PC-3 (cell line): ENCODE measurements at regions not wholly inside any gene's neighbourhood (a gene's known extent, or its start where the extent isn't known, plus 50 kb on each side); places are given as distances from the start of the nearest gene placed in this dataset.

Experiments
- ATAC-seq: fragments of 200-7000 bp; cut with Tn5 transposase; 2 replicates; pipeline ENCODE4 v1.9.1; 2020; ENCODE audit warnings: mild to moderate bottlenecking, moderate library complexity
- BruUV-seq: library from RNA; stranded (reverse); fragments of 400-500 nt; replicated peaks from 2 replicates; lab custom pipeline; 2021; lab: Mats Ljungman, UMichigan
- CTCF ChIA-PET: fragments of 300-600 bp; sonication (Branson Sonifier 250); formaldehyde crosslinking; loops from one replicate; lab custom pipeline; 2022; ENCODE audit warnings: antibody characterized with exemption; lab: Charles Lee
- POLR2A ChIA-PET: fragments of 300-600 bp; sonication (Branson Sonifier 250); formaldehyde crosslinking; loops from one replicate; lab custom pipeline; 2022; ENCODE audit warnings: antibody characterized with exemption; ENCODE audit not compliant: unreplicated experiment; lab: Charles Lee
- DNase-seq: peaks from one replicate; pipeline ENCODE4 v3.0.0-alpha.2; 2015
- H2AFZ ChIP-seq: fragments of 300-600 bp; sonication (generic); 2 replicates; pipeline ENCODE4 v1.6.0; 2016; ENCODE audit warnings: antibody characterized with exemption, low read length
- H3F3A ChIP-seq: fragments of 300-600 bp; sonication (generic); one replicate; pipeline ENCODE4 v1.6.0; 2017; ENCODE audit warnings: antibody characterized with exemption, low read length, control low read depth, mild to moderate bottlenecking; ENCODE audit not compliant: unreplicated experiment
- H3K27ac ChIP-seq: fragments of 300-600 bp; sonication (generic); 2 replicates; pipeline ENCODE4 v1.5.1; 2016; ENCODE audit warnings: mild to moderate bottlenecking, low read length
- H3K27me3 ChIP-seq: fragments of 300-600 bp; sonication (generic); 2 replicates; pipeline ENCODE4 v1.6.1; 2016; ENCODE audit warnings: low read length, mixed read lengths
- H3K36me3 ChIP-seq: fragments of 300-600 bp; sonication (generic); 2 replicates; pipeline ENCODE4 v1.6.1; 2016; ENCODE audit warnings: low read depth, mixed run types, low read length, mixed read lengths
- H3K4me1 ChIP-seq: fragments of 300-600 bp; sonication (generic); 2 replicates; pipeline ENCODE4 v1.5.1; 2016; ENCODE audit warnings: low read length; ENCODE audit not compliant: insufficient read depth
- H3K4me2 ChIP-seq: fragments of 300-600 bp; sonication (generic); 2 replicates; pipeline ENCODE4 v1.6.0; 2016; ENCODE audit warnings: low read length
- H3K4me3 ChIP-seq: fragments of 300-600 bp; sonication (generic); 2 replicates; pipeline ENCODE4 v1.5.1; 2016; ENCODE audit warnings: mild to moderate bottlenecking, low read length, mixed read lengths
- H3K79me2 ChIP-seq: fragments of 300-600 bp; sonication (generic); 2 replicates; pipeline ENCODE4 v1.6.1; 2017; ENCODE audit warnings: low read length, mixed read lengths
- H3K9ac ChIP-seq: fragments of 300-600 bp; sonication (generic); 2 replicates; pipeline ENCODE4 v1.6.0; 2016; ENCODE audit warnings: mild to moderate bottlenecking, low read length
- H3K9me2 ChIP-seq: fragments of 300-600 bp; sonication (generic); replicated peaks from 2 replicates; pipeline ENCODE4 v1.6.1; 2016; ENCODE audit warnings: mixed run types, low read length, mixed read lengths
- H3K9me3 ChIP-seq: fragments of 300-600 bp; sonication (generic); 2 replicates; pipeline ENCODE4 v1.6.1; 2016; ENCODE audit warnings: low read length, mixed read lengths
- H4K20me1 ChIP-seq: fragments of 300-600 bp; sonication (generic); 2 replicates; pipeline ENCODE4 v1.6.1; 2016; ENCODE audit warnings: low read length, mixed read lengths
- EZH2 ChIP-seq: fragments of 300-600 bp; sonication (generic); IDR thresholded peaks from one replicate; pipeline ENCODE4 v1.6.1; 2017; ENCODE audit warnings: antibody characterized with exemption, mild to moderate bottlenecking, low read length; ENCODE audit not compliant: unreplicated experiment
- EZH2phosphoT487 ChIP-seq: fragments of 300-600 bp; sonication (generic); IDR thresholded peaks from 2 replicates; pipeline ENCODE4 v1.6.1; 2018; ENCODE audit warnings: mild to moderate bottlenecking, antibody characterized with exemption, low read length, borderline replicate concordance
- intact Hi-C: fragments of 100-400 bp; cut with micrococcal nuclease; formaldehyde crosslinking; loops from 2 replicates; pipeline ENCODE4 v1.9.0; 2023
- TF ChIP-seq, protein P1 (sequence below): fragments of 300-600 bp; sonication (generic); conservative IDR thresholded peaks from 2 replicates; pipeline ENCODE4 v1.5.1; 2017; ENCODE audit warnings: antibody characterized with exemption, low read depth, mild to moderate bottlenecking, low read length

DNA sequence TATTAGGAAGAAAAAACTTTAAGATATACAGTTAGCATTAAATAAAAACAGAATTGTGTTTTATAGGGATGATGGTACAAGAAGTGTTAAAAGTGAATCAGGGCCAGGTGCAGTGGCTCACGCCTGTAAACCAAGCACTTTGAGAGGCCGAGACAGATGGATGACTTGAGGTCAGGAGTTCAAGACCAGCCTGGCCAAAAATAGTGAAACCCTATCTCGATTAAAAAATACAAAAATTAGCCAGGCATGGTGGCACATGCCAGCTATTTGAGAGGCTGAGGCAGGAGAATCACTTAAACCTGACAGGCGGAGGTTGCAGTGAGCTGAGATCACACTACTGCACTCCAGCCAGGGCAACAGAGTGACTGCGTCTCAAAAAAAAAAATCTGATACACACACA, 282.9 kb upstream of the ATP10B start:
- Histone ChIP-seq H3K79me2 (no peaks in the 10 kb centered on the region), H3K36me3 (no peaks in the 10 kb centered on the region), H3K9me2 (no peaks in the 10 kb centered on the region), H3K4me3 (no peak overlapping the region), H3F3A (no peaks in the 10 kb centered on the region), H3K9ac (no peak overlapping the region), H3K4me1 (no peaks in the 10 kb centered on the region), H3K27ac (no peak overlapping the region), H3K27me3 (no peaks in the 10 kb centered on the region), H4K20me1 (no peaks in the 10 kb centered on the region), H3K4me2 (no peak overlapping the region), H2AFZ (no peak overlapping the region), H3K9me3 (0 out of 2 replicates have a peak, but pooled peaks cover 20% of the 10 kb centered on the region)
- intact Hi-C loops: no loop called here
- BruUV-seq: no TSS peak
- no peak for TF ChIP-seq EZH2
- TF ChIP-seq EZH2phosphoT487: no peak
- TF ChIP-seq, protein P1, sequence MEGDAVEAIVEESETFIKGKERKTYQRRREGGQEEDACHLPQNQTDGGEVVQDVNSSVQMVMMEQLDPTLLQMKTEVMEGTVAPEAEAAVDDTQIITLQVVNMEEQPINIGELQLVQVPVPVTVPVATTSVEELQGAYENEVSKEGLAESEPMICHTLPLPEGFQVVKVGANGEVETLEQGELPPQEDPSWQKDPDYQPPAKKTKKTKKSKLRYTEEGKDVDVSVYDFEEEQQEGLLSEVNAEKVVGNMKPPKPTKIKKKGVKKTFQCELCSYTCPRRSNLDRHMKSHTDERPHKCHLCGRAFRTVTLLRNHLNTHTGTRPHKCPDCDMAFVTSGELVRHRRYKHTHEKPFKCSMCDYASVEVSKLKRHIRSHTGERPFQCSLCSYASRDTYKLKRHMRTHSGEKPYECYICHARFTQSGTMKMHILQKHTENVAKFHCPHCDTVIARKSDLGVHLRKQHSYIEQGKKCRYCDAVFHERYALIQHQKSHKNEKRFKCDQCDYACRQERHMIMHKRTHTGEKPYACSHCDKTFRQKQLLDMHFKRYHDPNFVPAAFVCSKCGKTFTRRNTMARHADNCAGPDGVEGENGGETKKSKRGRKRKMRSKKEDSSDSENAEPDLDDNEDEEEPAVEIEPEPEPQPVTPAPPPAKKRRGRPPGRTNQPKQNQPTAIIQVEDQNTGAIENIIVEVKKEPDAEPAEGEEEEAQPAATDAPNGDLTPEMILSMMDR: no peak
- ChIA-PET POLR2A (no interaction called here), CTCF (no interaction called here)
- DNase-seq: no peak
- no peak for ATAC-seq

DNA sequence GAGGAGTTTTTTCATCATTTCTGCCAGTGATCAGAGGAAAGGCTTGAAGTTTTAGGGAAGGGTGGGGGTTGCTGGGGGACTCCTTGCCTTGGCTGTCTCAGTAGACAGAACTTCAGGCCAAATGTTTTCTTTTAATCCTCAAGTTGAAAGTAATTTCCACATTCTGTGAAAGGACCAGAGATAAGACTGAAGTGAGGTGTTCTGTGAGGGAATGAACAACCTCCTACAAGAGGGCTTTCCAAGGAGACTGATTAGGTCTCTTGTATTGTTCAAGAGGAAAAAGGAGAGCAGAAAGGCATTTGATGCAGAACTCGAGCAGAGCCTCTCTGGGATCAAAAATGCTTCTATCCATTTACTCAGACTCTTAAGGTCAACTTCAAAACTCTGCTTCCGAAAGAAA, 282.1 kb upstream of the ATP10B start:
- ChIA-PET POLR2A (no interaction called here), CTCF (no interaction called here)
- TF ChIP-seq, protein P1: no peak
- TF ChIP-seq EZH2phosphoT487: no peak
- no peak for TF ChIP-seq EZH2
- Histone ChIP-seq H4K20me1 (no peaks in the 10 kb centered on the region), H3K27ac (no peak overlapping the region), H3K27me3 (no peaks in the 10 kb centered on the region), H3K4me2 (no peak overlapping the region), H2AFZ (no peak overlapping the region), H3K9me2 (no peaks in the 10 kb centered on the region), H3F3A (no peaks in the 10 kb centered on the region), H3K36me3 (no peaks in the 10 kb centered on the region), H3K4me1 (no peaks in the 10 kb centered on the region), H3K79me2 (no peaks in the 10 kb centered on the region), H3K9me3 (0 out of 2 replicates have a peak, but pooled peaks cover 18% of the 10 kb centered on the region), H3K9ac (no peak overlapping the region), H3K4me3 (no peak overlapping the region)
- ATAC-seq: no peak
- BruUV-seq: no TSS peak
- intact Hi-C loops: no loop called here
- no peak for DNase-seq

DNA sequence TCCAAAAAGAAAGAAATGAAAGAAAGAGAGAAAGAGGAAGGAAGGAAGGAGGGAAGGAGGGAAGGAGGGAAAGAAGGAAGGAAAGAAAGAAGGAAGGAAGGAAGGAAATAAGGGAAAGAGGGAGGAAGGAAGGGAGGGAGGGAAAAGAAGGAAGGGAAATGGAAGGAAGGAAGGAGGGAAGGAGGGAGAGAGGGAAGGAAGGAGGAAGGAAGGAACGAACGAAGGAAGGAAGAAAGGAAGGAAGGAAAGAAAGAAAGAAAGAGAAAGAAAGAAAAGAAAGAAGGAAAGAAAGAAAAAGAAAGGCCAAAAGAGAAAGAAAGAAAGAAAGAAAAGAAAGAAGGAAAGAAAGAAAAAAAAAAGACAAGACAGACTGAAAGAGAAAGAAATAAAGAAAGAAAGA, 263.9 kb upstream of the ATP10B start:
- Histone ChIP-seq H3K36me3 (no peaks in the 10 kb centered on the region), H3K9me3 (peaks cover 28% of the 10 kb centered on the region; the same call in 1 of the 2 replicates), H3F3A (no peaks in the 10 kb centered on the region), H4K20me1 (no peaks in the 10 kb centered on the region), H3K4me3 (no peak overlapping the region), H3K79me2 (no peaks in the 10 kb centered on the region), H3K4me1 (no peaks in the 10 kb centered on the region), H3K4me2 (no peak overlapping the region), H3K27ac (no peak overlapping the region), H3K9ac (no peak overlapping the region), H3K9me2 (no peaks in the 10 kb centered on the region), H3K27me3 (no peaks in the 10 kb centered on the region), H2AFZ (no peak overlapping the region)
- ChIA-PET POLR2A (no interaction called here), CTCF (no interaction called here)
- no peak for DNase-seq
- TF ChIP-seq EZH2phosphoT487 (no peak), EZH2 (no peak)
- TF ChIP-seq, protein P1: no peak
- intact Hi-C loops: no loop called here
- BruUV-seq: no TSS peak
- ATAC-seq: no peak
